ENCODE measurements at regions not wholly inside any gene's neighbourhood (a gene's known extent, or its start where the extent isn't known, plus 50 kb on each side); places are given as distances from the start of the nearest gene placed in this dataset.

DNA sequence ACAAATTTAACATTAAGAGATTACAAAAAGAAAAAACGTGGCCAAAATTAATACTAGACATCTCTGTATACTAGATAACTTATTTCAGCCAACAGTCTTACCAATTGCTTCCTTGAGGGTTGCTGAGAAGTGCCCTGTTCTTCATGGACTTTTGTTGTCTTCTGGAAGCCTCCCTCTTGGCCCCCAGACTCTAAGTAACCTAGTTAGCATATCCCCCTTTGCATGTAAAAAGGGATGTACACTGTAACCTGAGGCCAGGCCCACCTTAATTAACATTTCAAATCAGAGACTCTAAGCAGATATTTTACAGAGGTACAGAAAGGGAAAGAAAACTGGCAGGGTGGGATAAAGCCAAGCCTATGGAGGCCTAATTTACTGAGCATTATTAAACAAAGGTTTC, 1047.3 kb downstream of the ADGRL2 start:
- Histone ChIP-seq H3K4me2 (ENCODE audit: low read depth, low read length) (no peak overlapping the region), H3K4ac (ENCODE audit: low read depth, low read length) (no peak overlapping the region), H2BK15ac (ENCODE audit: low read depth, low read length) (no peak overlapping the region), H4K20me1 (ENCODE audit: insufficient read depth, low read length) (no peaks in the 10 kb centered on the region), H3K27ac (ENCODE audit: insufficient read depth, low read length) (no peak overlapping the region), H2AK5ac (ENCODE audit: low read depth, low read length) (no peak overlapping the region), H3K9ac (ENCODE audit: low read depth, low read length) (no peak overlapping the region), H3K23ac (ENCODE audit: low read depth, low read length) (no peak overlapping the region), H3K9me3 (ENCODE audit: control insufficient read depth, insufficient read depth, low read length) (no peaks in the 10 kb centered on the region), H2AFZ (replicated peaks; ENCODE audit: low read length, poor library complexity) (no peak overlapping the region), H3K14ac (replicated peaks; ENCODE audit: low read depth, low read length) (no peak overlapping the region), H3K4me1 (ENCODE audit: control insufficient read depth, insufficient read depth, low read length) (no peaks in the 10 kb centered on the region), H3K27me3 (ENCODE audit: control insufficient read depth, insufficient read depth, low read length) (no peaks in the 10 kb centered on the region), H3K9me1 (ENCODE audit: insufficient read depth, low read length) (no peaks in the 10 kb centered on the region), H3K18ac (ENCODE audit: low read depth, low read length) (no peak overlapping the region), H2AK9ac (replicated peaks; ENCODE audit: low read depth, low read length, poor library complexity) (no peak overlapping the region), H4K91ac (ENCODE audit: insufficient read depth, low read depth, low read length) (no peak overlapping the region), H3K56ac (ENCODE audit: extremely low read depth, insufficient read depth, low read length) (no peak overlapping the region), H2BK120ac (ENCODE audit: low read depth, low read length) (no peak overlapping the region), H2BK20ac (ENCODE audit: low read depth, low read length) (no peak overlapping the region), H2BK5ac (ENCODE audit: low read depth, low read length, poor library complexity, severe bottlenecking) (no peak overlapping the region), H3K79me1 (ENCODE audit: low read depth in 1 of 2, low read length in 2 of 2) (no peaks in the 10 kb centered on the region), H4K8ac (ENCODE audit: low read depth in 2 of 2, low read length in 2 of 2) (no peak overlapping the region), H3K4me3 (ENCODE audit: insufficient read depth, low read depth, low read length) (no peak overlapping the region), H3K36me3 (ENCODE audit: control insufficient read depth, insufficient read depth, low read length) (no peaks in the 10 kb centered on the region), H4K5ac (ENCODE audit: low read depth, low read length) (no peak overlapping the region)
- dilution Hi-C loops (cut with HindIII; ENCODE audit: low sequenced_read_pairs, unreplicated experiment) = no loop called here
- ChIA-PET CTCF (no interaction called here), POLR2A (ENCODE audit: unreplicated experiment) (no interaction called here)
- DNase-seq (no peak), ATAC-seq (ENCODE audit: low read depth) (no peak)
- TF ChIP-seq MAZ (IDR thresholded peaks at IDR 0.05; ENCODE audit: borderline replicate concordance, low read depth, low read length) (no peak), FOS (IDR thresholded peaks at IDR 0.05; ENCODE audit: low read depth, low read length) (no peak), CHD1 (IDR thresholded peaks at IDR 0.05; ENCODE audit: low read depth, low read length) (no peak), BHLHE40 (IDR thresholded peaks at IDR 0.05; ENCODE audit: low read depth, low read length) (no peak), RAD21 (IDR thresholded peaks at IDR 0.05; ENCODE audit: low read length) (no peak), NFE2L2 (IDR thresholded peaks at IDR 0.05; ENCODE audit: low read depth, low read length) (no peak)
- in situ Hi-C loops (cut with MboI; ENCODE audit: low sequenced_read_pairs) = no loop called here
- intact Hi-C loops (cut with micrococcal nuclease) = no loop called here
- BruUV-seq (replicated peaks) = no TSS peak
- WGBS, 2 experiments (ENCODE audit: extremely low coverage in 2 of 2, insufficient read length in 1 of 2) = no CpG with 5 or more reads among the region's 1 CpG
